CD4-positive, alpha-beta memory T cell (primary cell): ENCODE measurements at regions not wholly inside any gene's neighbourhood (a gene's known extent, or its start where the extent isn't known, plus 50 kb on each side); places are given as distances from the start of the nearest gene placed in this dataset.
A peak's percentile ranks its signal among the peaks of the same experiment; 100 is the strongest.
"Not testable (repeated sequence)": the region's sequence is repeated elsewhere in the genome, so short reads cannot be mapped to it uniquely, and the experiment has no call there.

Source experiments
- CTCF ChIA-PET: fragments of 350-600 bp; sonication (Branson Sonifier 250); formaldehyde crosslinking; loops from one replicate; lab custom pipeline; 2021; ENCODE audit warnings: inconsistent platforms; ENCODE audit not compliant: partially characterized antibody; lab: Charles Lee
- POLR2A ChIA-PET: fragments of 350-600 bp; sonication (Branson Sonifier 250); formaldehyde crosslinking; loops from one replicate; lab custom pipeline; 2021; ENCODE audit not compliant: partially characterized antibody; lab: Charles Lee
- DNase-seq, 5 donors: peaks; one replicate each; pipeline versions ENCODE4 v3.0.0 to v3.0.0-alpha.2; 2020 to 2022; ENCODE audit warnings: mixed read lengths in 1 of 5
- H3K27ac ChIP-seq: one replicate; pipeline ENCODE4 v1.7.0; 2013; ENCODE audit warnings: low read depth, low read length
- H3K27me3 ChIP-seq: 2 replicates; pipeline ENCODE4 v1.7.0; 2013; ENCODE audit warnings: mild to moderate bottlenecking, low read length, moderate library complexity; ENCODE audit not compliant: insufficient read depth
- H3K36me3 ChIP-seq: 2 replicates; pipeline ENCODE4 v1.7.0; 2013; ENCODE audit warnings: mild to moderate bottlenecking, low read length, moderate library complexity; ENCODE audit not compliant: insufficient read depth
- H3K4me1 ChIP-seq: 2 replicates; pipeline ENCODE4 v1.7.0; 2013; ENCODE audit warnings: mild to moderate bottlenecking, low read length, moderate library complexity; ENCODE audit not compliant: insufficient read depth
- H3K4me3 ChIP-seq, 2 donors: one replicate each; pipeline ENCODE4 v1.7.0; 2013; ENCODE audit warnings: low read length in 2 of 2, mild to moderate bottlenecking in 1 of 2
- H3K9me3 ChIP-seq, 2 donors: one replicate each; pipeline ENCODE4 v1.7.0; 2013; ENCODE audit warnings: low read length in 2 of 2, control low read depth in 1 of 2; ENCODE audit not compliant: control insufficient read depth in 1 of 2
- H3K27ac Mint-ChIP-seq, 7 donors: one replicate each; pipeline ENCODE4 v1.8.0; 2020 to 2021; ENCODE audit warnings: mixed read lengths in 7 of 7, mild to moderate bottlenecking in 6 of 7, inconsistent platforms in 3 of 7, moderate library complexity in 3 of 7
- H3K27me3 Mint-ChIP-seq, 2 donors: one replicate each; pipeline ENCODE4 v1.8.0; 2020 to 2021; ENCODE audit warnings: mixed read lengths in 2 of 2
- H3K36me3 Mint-ChIP-seq, 2 donors: one replicate each; pipeline ENCODE4 v1.8.0; 2020 to 2021; ENCODE audit warnings: mixed read lengths in 2 of 2, inconsistent platforms in 1 of 2, mild to moderate bottlenecking in 1 of 2
- H3K4me1 Mint-ChIP-seq, 4 donors: one replicate each; pipeline ENCODE4 v1.8.0; 2020 to 2021; ENCODE audit warnings: mixed read lengths in 4 of 4, mild to moderate bottlenecking in 1 of 4
- H3K4me3 Mint-ChIP-seq, 8 donors: one replicate each; pipeline ENCODE4 v1.8.0; 2020 to 2021; ENCODE audit warnings: mixed read lengths in 8 of 8, mild to moderate bottlenecking in 7 of 8, moderate library complexity in 6 of 8, inconsistent platforms in 3 of 8
- H3K9me3 Mint-ChIP-seq, 8 donors: one replicate each; pipeline ENCODE4 v1.8.0; 2020 to 2021; ENCODE audit warnings: mixed read lengths in 8 of 8, mild to moderate bottlenecking in 5 of 8, inconsistent platforms in 3 of 8, moderate library complexity in 1 of 8
- intact Hi-C: fragments of 100-400 bp; cut with micrococcal nuclease; formaldehyde crosslinking; loops from one replicate; pipeline ENCODE4 v1.15.1; 2023

DNA sequence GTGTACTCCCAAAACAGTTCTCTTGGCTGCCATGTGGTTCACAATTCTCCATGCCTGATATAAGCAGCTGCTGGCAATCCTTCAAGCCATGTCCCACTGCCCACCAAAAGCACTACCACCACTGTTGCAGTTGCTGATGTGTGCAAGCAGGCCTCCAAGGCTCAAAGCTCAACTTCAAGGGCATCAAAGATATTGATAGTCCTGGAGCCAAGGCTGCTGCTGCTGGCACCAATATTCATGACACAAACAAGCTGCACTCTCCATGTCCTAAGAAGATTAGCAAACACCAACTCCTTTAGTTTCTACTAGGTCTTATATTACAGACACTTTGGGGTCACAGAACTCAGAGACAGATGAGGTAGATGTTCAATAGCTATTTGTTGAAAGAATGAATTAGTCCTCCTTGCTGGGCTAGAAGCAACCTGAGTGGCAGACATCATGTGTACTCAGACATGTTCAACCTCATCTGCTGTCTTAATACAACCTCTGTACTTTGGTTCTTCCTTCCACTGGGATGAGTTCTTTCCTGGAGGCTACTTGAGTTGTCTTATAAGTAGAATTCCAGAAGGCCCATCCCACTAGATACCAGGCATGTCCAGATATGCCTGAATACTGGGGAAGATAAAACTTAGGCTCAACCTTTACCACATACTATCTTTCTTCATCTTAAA, 104.5 kb upstream of the UGP2 start:
- Mint-ChIP-seq H3K4me1 (no peaks in the 10 kb centered on the region), H3K4me3 (no peak overlapping the region), H3K9me3 (peaks cover 0 to 2% (median 0%) of the 10 kb centered on the region in 8 donors), H3K27me3 (peaks cover under 1 to 3% of the 10 kb centered on the region in 2 donors), H3K36me3 (no peaks in the 10 kb centered on the region), H3K27ac (peak overlapping the region in 1 of 7 donors; percentile 15)
- Histone ChIP-seq H3K36me3 (no peaks in the 10 kb centered on the region), H3K27me3 (no peaks in the 10 kb centered on the region), H3K4me3 (no peak overlapping the region), H3K27ac (no peak overlapping the region), H3K4me1 (no peaks in the 10 kb centered on the region), H3K9me3 (no peaks in the 10 kb centered on the region)
- ChIA-PET CTCF (interaction anchor here (0.5 kb wide), 1 partner anchor 98 kb away, joined by 4 read pairs; no protein-coding TSS in a partner anchor), POLR2A (no interaction called here)
- DNase-seq, result no peak
- intact Hi-C loops, result no loop called here

DNA sequence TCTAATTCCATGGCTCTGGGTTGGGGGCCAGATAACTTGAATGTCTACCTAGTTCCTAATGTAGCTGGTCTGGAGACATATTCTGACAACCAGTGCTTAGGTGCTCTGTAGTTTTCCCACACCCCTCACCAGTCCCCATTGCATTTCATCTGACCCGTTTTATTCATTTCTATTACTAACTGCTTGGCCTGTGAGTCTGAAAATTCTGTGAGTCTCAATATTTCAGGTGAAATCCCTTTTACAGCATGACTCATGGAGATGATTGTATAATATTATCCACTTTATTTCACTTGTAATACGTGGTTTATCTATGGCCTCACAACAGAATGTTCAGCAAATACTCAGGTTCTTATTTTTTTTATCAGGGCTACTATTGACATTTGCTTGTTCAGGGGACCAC, 103.7 kb upstream of the UGP2 start:
- no peaks in the 10 kb centered on the region for H3K9me3 Mint-ChIP-seq
- H3K4me3 ChIP-seq, result no peak overlapping the region
- no peaks in the 10 kb centered on the region for H3K36me3 Mint-ChIP-seq
- H3K27me3 ChIP-seq, result no peaks in the 10 kb centered on the region
- H3K4me1 Mint-ChIP-seq, result no peaks in the 10 kb centered on the region
- ChIA-PET CTCF (no interaction called here), POLR2A (no interaction called here)
- no peaks in the 10 kb centered on the region for H3K4me1 ChIP-seq
- no peak overlapping the region for H3K27ac ChIP-seq
- H3K9me3 ChIP-seq, result no peaks in the 10 kb centered on the region
- no peaks in the 10 kb centered on the region for H3K27me3 Mint-ChIP-seq
- no peak overlapping the region for H3K27ac Mint-ChIP-seq
- H3K4me3 Mint-ChIP-seq, result no peak overlapping the region
- H3K36me3 ChIP-seq, result no peaks in the 10 kb centered on the region
- DNase-seq, result no peak
- intact Hi-C loops, result no loop called here

DNA sequence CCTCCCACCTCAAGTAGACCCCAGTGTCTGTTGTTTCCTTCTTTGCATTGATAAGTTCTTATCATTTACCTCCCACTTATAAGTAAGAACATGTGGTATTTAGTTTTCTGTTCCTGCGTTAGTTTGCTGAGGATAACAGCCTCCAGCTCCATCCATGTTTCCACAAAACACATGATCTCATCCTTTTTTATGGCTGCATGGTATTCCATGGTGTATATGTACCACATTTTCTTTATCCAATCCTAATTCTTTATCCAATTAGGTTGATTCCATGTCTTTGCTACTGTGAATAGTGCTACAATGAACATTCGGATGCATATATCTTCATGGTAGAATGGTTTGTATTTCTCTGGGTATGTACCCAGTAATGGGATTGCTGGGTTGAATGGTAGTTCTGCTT, 102.5 kb upstream of the UGP2 start:
- H3K4me3 Mint-ChIP-seq, DNase-seq, POLR2A ChIA-PET, H3K27ac Mint-ChIP-seq, H3K27ac ChIP-seq, H3K36me3 ChIP-seq, H3K4me1 ChIP-seq, CTCF ChIA-PET, H3K4me1 Mint-ChIP-seq, H3K27me3 Mint-ChIP-seq, H3K4me3 ChIP-seq, H3K36me3 Mint-ChIP-seq, H3K9me3 ChIP-seq, H3K27me3 ChIP-seq, H3K9me3 Mint-ChIP-seq, intact Hi-C loops: not testable (repeated sequence)

DNA sequence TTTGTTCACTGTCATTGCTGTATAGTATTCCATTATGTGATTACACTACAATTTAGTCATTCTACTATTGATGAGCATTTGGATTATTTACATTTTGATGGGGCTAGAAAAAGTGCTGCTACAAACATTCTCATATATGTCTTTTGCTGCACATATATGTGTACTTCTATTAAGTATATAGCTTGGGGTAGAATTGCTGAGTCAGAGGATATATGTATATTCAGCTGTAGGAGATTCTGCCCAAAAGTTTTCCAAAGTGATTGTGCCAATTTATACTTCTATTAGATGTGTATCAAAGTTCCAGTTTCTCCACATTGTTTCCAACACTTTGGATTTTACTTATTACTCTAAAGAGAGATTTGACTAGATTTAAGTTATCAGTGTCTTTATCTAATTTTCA, 101.7 kb upstream of the UGP2 start:
- peaks cover 0 to 5% of the 10 kb centered on the region in 2 donors for H3K27me3 Mint-ChIP-seq
- intact Hi-C loops, result no loop called here

DNA sequence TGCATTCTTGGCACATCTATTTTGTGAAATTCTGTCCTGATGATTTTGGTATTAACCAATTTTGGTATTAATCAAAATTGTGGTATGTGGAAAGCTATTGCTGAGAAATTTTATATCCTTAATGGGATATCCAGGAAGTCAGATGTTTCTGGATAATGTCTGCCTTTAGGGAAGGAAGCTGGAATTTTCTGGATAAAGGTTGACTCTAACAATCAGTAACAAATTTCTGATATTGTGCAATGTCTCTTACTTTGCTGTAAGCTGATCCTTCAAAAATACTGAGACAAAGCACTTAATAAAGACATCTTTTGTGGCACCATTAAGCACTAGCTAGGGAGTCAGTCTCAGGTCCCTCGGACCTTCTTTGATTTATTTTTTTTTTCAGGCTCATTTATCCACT, 100.8 kb upstream of the UGP2 start:
- DNase-seq, result no peak
- Histone ChIP-seq H3K36me3 (no peaks in the 10 kb centered on the region), H3K4me1 (no peaks in the 10 kb centered on the region), H3K4me3 (no peak overlapping the region), H3K9me3 (no peaks in the 10 kb centered on the region), H3K27me3 (no peaks in the 10 kb centered on the region), H3K27ac (no peak overlapping the region)
- peaks cover 0 to 5% (median 0%) of the 10 kb centered on the region in 8 donors for H3K9me3 Mint-ChIP-seq
- peaks cover 2 to 10% of the 10 kb centered on the region in 2 donors for H3K27me3 Mint-ChIP-seq
- H3K27ac Mint-ChIP-seq, result no peak overlapping the region
- POLR2A ChIA-PET, result no interaction called here
- no peaks in the 10 kb centered on the region for H3K4me1 Mint-ChIP-seq
- intact Hi-C loops, result no loop called here
- no peaks in the 10 kb centered on the region for H3K36me3 Mint-ChIP-seq
- CTCF ChIA-PET, result interaction anchor here (1.0 kb wide), 1 partner anchor 62 kb away, joined by 4 read pairs; no protein-coding TSS in a partner anchor
- no peak overlapping the region for H3K4me3 Mint-ChIP-seq

More for the DNA sequence above, 101.7 kb upstream of the UGP2 start:
- Histone ChIP-seq H3K4me3 (no peak overlapping the region), H3K4me1 (no peaks in the 10 kb centered on the region), H3K27me3 (no peaks in the 10 kb centered on the region), H3K27ac (no peak overlapping the region), H3K36me3 (no peaks in the 10 kb centered on the region), H3K9me3 (no peaks in the 10 kb centered on the region)
- ChIA-PET POLR2A (no interaction called here), CTCF (no interaction called here)
- Mint-ChIP-seq H3K9me3 (no peaks in the 10 kb centered on the region), H3K4me3 (no peak overlapping the region), H3K4me1 (no peaks in the 10 kb centered on the region), H3K36me3 (no peaks in the 10 kb centered on the region), H3K27ac (no peak overlapping the region)
- no peak for DNase-seq

DNA sequence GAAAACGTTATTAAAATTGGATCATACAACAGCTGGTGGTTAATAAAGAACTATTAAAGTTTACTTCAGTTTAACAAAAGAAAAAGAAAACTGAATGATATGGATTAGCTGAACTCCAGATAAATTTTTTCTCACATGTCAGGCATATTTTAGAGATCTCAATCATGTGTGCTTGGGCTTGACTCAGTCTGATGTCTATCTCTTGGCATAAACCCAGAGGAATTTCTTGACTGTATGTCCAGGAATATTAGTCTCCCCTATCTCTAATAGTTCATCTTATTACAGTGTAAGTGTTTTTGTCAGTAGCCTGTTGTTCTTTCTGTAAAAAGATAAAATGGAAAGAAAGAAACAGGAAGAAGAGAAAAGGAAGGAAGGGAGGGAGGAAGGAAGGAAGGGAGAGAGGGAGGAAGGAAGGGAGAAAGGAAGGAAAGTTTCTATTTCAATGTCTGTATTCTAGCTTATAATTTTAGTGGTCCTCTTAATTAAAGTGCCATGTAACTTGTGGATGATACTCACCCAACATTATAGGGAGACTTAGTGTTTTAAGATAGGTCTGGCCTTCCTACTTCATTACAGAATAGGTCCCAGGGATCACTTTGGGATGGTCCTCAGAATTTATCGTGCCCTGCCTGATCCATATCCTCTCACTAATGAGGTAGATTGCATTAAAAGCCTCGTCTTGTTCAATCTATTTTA, 99.7 kb upstream of the UGP2 start:
- ChIA-PET CTCF (no interaction called here), POLR2A (no interaction called here)
- Histone ChIP-seq H3K36me3 (no peaks in the 10 kb centered on the region), H3K27ac (no peak overlapping the region), H3K4me3 (no peak overlapping the region), H3K4me1 (no peaks in the 10 kb centered on the region), H3K27me3 (no peaks in the 10 kb centered on the region), H3K9me3 (no peaks in the 10 kb centered on the region)
- intact Hi-C loops, result no loop called here
- Mint-ChIP-seq H3K9me3 (peaks cover 0 to 13% (median 6%) of the 10 kb centered on the region in 8 donors), H3K4me3 (no peak overlapping the region), H3K36me3 (no peaks in the 10 kb centered on the region), H3K27ac (no peak overlapping the region), H3K27me3 (peaks cover 2 to 13% of the 10 kb centered on the region in 2 donors), H3K4me1 (no peaks in the 10 kb centered on the region)
- no peak for DNase-seq

DNA sequence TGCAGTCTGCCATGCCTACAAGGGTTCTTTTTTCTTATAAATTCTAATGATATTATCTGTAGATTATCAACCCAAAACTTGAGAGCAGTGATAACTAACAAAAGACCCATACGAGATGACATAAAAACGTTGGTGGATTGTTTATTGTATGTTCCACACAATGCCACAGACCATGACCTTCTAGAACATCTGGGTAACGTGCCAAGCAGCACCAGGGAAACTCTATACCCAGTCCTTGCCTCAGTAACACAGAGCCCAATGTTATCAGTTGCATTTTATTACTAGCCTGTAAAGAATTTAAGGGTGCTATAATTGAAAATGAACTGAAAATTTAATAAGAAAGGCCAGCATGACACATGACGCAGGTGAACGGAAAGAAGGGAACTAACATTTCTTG, 99.1 kb upstream of the UGP2 start:
- H3K27ac ChIP-seq, result no peak overlapping the region
- intact Hi-C loops, result no loop called here
- Mint-ChIP-seq H3K4me3 (no peak overlapping the region), H3K9me3 (peaks cover 0 to 18% (median 11%) of the 10 kb centered on the region in 8 donors), H3K4me1 (no peaks in the 10 kb centered on the region), H3K36me3 (no peaks in the 10 kb centered on the region), H3K27me3 (peaks cover 2 to 13% of the 10 kb centered on the region in 2 donors), H3K27ac (no peak overlapping the region)
- H3K4me1 ChIP-seq, result no peaks in the 10 kb centered on the region
- H3K9me3 ChIP-seq, result no peaks in the 10 kb centered on the region
- H3K36me3 ChIP-seq, result no peaks in the 10 kb centered on the region
- H3K27me3 ChIP-seq, result no peaks in the 10 kb centered on the region
- ChIA-PET POLR2A (no interaction called here), CTCF (no interaction called here)
- H3K4me3 ChIP-seq, result no peak overlapping the region
- no peak for DNase-seq
